ENCODE measurements at regions not wholly inside any gene's neighbourhood (a gene's known extent, or its start where the extent isn't known, plus 50 kb on each side); places are given as distances from the start of the nearest gene placed in this dataset.
A peak's percentile ranks its signal among the peaks of the same experiment; 100 is the strongest.

DNA sequence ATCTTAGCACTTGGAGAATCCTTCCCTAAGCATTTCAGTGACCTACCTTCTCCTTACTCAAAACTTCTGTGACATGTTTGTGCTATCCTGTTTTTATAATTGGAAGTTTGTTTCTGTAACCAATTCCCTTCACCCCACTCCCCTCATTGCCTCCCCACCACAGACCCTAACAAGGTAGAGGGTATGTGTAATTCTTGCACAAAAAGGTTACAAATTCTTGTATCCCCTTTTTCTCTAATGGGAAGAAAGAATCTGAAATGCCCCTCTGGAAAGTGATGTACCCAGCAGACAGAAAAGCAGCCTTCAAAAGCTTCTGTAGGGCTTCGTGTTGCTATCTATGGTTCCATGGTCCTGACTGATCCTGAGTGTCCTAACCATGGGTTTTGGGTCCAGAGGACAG, 111.7 kb upstream of the TMEM170B start:
- peak overlapping the region; percentile 34 for H3K4me2 ChIP-seq (ENCODE audit: low read depth, low read length)
- ATAC-seq (peak; percentile 36), FAIRE-seq (peak; percentile 23), DNase-seq (ENCODE audit: low spot score) (no peak)
- no peaks in the 10 kb centered on the region for H3K79me2 ChIP-seq (ENCODE audit: insufficient read depth, low read length)
- in situ Hi-C loops (cut with HindIII; ENCODE audit: extremely low pct_ligation_motif_present, low pct_unique_long_range_greater_than_20kb), result no loop called here
- peaks cover 83% of the 10 kb centered on the region for H3K4me1 ChIP-seq (ENCODE audit: insufficient read depth, low read length)
- peak overlapping the region; percentile 75 for H3K27ac ChIP-seq (ENCODE audit: extremely low read length, insufficient read depth, low read length)
- no peak overlapping the region for H2AFZ ChIP-seq (ENCODE audit: low read length)
- CTCF ChIA-PET (ENCODE audit: low intra/inter-chr PET ratio, low total read pairs), result no interaction called here
- no TSS peak for BruUV-seq (replicated peaks)
- H3K4me3 ChIP-seq (replicated peaks in 1 of 3; ENCODE audit: insufficient read depth in 1 of 3, low read depth in 2 of 3, low read length in 3 of 3), result no peak overlapping the region
- H3K9me3 ChIP-seq (ENCODE audit: low read length), result no peaks in the 10 kb centered on the region
- intact Hi-C loops (cut with micrococcal nuclease; ENCODE audit: unreplicated experiment), result loop anchor here (2.0 kb wide), 1 partner anchor 33 kb away; no protein-coding TSS in a partner anchor
- WGBS (ENCODE audit: low lambda C conversion rate), result 48% methylated on average over 1 of the region's 1 CpG
- peak overlapping the region; percentile 39; the same call in 1 of the 2 replicates for H3K9ac ChIP-seq (ENCODE audit: insufficient read depth, low read depth, low read length)
- no peaks in the 10 kb centered on the region for H3K27me3 ChIP-seq (ENCODE audit: control insufficient read depth in 1 of 2, insufficient read depth in 2 of 2, low read length in 2 of 2)
- H4K20me1 ChIP-seq (ENCODE audit: insufficient read depth, low read length), result no peaks in the 10 kb centered on the region
- POLR2A ChIA-PET, result interaction anchor here (1.4 to 1.9 kb wide), 3 partner anchors 8 to 193 kb away, joined by 4 to 6 read pairs (median 5); partner anchors contain the start of gene NEDD9
- no peaks in the 10 kb centered on the region for H3K36me3 ChIP-seq (replicated peaks in 1 of 2; ENCODE audit: control insufficient read depth in 1 of 2, insufficient read depth in 2 of 2, low read length in 2 of 2)
- no peak for TF ChIP-seq SRSF9 (IDR thresholded peaks at IDR 0.05; ENCODE audit: borderline replicate concordance, insufficient read depth, low read depth, low read length, poor library complexity, severe bottlenecking)
- TF ChIP-seq ZNF570 (CRISPR knock-in tag; IDR thresholded peaks at IDR 0.05; ENCODE audit: borderline replicate concordance), result no peak
- TF ChIP-seq, protein P1, sequence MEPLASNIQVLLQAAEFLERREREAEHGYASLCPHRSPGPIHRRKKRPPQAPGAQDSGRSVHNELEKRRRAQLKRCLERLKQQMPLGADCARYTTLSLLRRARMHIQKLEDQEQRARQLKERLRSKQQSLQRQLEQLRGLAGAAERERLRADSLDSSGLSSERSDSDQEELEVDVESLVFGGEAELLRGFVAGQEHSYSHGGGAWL (CRISPR knock-in tag; IDR thresholded peaks at IDR 0.05), result no peak
- TF ChIP-seq ZNF451 (CRISPR knock-in tag; IDR thresholded peaks at IDR 0.05), result peak; percentile 73; the same call in 1 of the 2 replicates
- no peak for TF ChIP-seq PTBP1 (IDR thresholded peaks at IDR 0.05; ENCODE audit: low read depth, low read length, poor library complexity, severe bottlenecking)
- TF ChIP-seq CENPT (CRISPR knock-in tag; IDR thresholded peaks at IDR 0.05; ENCODE audit: low read depth), result no peak
- TF ChIP-seq ZNF775 (CRISPR knock-in tag; IDR thresholded peaks at IDR 0.05; ENCODE audit: borderline replicate concordance), result no peak
- TF ChIP-seq CBFB (CRISPR knock-in tag; IDR thresholded peaks at IDR 0.05), result no peak
- no peak for TF ChIP-seq RARG (CRISPR knock-in tag; IDR thresholded peaks at IDR 0.05; ENCODE audit: low read depth)
- TF ChIP-seq ATF3 (CRISPR knock-in tag; IDR thresholded peaks at IDR 0.05), result no peak
- no peak for TF ChIP-seq ZNF335 (CRISPR knock-in tag; IDR thresholded peaks at IDR 0.05)
- TF ChIP-seq, protein P2, sequence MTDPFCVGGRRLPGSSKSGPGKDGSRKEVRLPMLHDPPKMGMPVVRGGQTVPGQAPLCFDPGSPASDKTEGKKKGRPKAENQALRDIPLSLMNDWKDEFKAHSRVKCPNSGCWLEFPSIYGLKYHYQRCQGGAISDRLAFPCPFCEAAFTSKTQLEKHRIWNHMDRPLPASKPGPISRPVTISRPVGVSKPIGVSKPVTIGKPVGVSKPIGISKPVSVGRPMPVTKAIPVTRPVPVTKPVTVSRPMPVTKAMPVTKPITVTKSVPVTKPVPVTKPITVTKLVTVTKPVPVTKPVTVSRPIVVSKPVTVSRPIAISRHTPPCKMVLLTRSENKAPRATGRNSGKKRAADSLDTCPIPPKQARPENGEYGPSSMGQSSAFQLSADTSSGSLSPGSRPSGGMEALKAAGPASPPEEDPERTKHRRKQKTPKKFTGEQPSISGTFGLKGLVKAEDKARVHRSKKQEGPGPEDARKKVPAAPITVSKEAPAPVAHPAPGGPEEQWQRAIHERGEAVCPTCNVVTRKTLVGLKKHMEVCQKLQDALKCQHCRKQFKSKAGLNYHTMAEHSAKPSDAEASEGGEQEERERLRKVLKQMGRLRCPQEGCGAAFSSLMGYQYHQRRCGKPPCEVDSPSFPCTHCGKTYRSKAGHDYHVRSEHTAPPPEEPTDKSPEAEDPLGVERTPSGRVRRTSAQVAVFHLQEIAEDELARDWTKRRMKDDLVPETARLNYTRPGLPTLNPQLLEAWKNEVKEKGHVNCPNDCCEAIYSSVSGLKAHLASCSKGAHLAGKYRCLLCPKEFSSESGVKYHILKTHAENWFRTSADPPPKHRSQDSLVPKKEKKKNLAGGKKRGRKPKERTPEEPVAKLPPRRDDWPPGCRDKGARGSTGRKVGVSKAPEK (CRISPR knock-in tag; IDR thresholded peaks at IDR 0.05; ENCODE audit: borderline replicate concordance), result no peak
- TF ChIP-seq ZNF350 (CRISPR knock-in tag; IDR thresholded peaks at IDR 0.05; ENCODE audit: borderline replicate concordance, low read depth), result no peak
- TF ChIP-seq, protein P3, sequence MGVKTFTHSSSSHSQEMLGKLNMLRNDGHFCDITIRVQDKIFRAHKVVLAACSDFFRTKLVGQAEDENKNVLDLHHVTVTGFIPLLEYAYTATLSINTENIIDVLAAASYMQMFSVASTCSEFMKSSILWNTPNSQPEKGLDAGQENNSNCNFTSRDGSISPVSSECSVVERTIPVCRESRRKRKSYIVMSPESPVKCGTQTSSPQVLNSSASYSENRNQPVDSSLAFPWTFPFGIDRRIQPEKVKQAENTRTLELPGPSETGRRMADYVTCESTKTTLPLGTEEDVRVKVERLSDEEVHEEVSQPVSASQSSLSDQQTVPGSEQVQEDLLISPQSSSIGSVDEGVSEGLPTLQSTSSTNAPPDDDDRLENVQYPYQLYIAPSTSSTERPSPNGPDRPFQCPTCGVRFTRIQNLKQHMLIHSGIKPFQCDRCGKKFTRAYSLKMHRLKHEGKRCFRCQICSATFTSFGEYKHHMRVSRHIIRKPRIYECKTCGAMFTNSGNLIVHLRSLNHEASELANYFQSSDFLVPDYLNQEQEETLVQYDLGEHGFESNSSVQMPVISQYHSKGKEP (CRISPR knock-in tag; IDR thresholded peaks at IDR 0.05), result no peak
- no peak for TF ChIP-seq TBL1XR1 (IDR thresholded peaks at IDR 0.05; ENCODE audit: borderline replicate concordance, low read length, partially characterized antibody)
- TF ChIP-seq, protein P4, sequence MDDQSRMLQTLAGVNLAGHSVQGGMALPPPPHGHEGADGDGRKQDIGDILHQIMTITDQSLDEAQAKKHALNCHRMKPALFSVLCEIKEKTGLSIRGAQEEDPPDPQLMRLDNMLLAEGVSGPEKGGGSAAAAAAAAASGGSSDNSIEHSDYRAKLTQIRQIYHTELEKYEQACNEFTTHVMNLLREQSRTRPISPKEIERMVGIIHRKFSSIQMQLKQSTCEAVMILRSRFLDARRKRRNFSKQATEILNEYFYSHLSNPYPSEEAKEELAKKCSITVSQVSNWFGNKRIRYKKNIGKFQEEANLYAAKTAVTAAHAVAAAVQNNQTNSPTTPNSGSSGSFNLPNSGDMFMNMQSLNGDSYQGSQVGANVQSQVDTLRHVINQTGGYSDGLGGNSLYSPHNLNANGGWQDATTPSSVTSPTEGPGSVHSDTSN (CRISPR knock-in tag; IDR thresholded peaks at IDR 0.05; ENCODE audit: borderline replicate concordance), result no peak
- TF ChIP-seq KAT2B (IDR thresholded peaks at IDR 0.05; ENCODE audit: borderline replicate concordance, low read depth, low read length), result no peak
- TF ChIP-seq ZBTB3 (CRISPR knock-in tag; IDR thresholded peaks at IDR 0.05; ENCODE audit: borderline replicate concordance, low read depth), result no peak
- TF ChIP-seq HOXA9 (CRISPR knock-in tag; IDR thresholded peaks at IDR 0.05; ENCODE audit: borderline replicate concordance), result no peak

All from HepG2 (cell line).